GM21447 (cell line): ENCODE measurements at regions not wholly inside any gene's neighbourhood (a gene's known extent, or its start where the extent isn't known, plus 50 kb on each side); places are given as distances from the start of the nearest gene placed in this dataset.

Source experiments
- ATAC-seq: cut with Tn5 transposase; IDR thresholded peaks from one replicate; pipeline ENCODE4 v1.9.1; 2021; ENCODE audit not compliant: unreplicated experiment

GRCh38 chrX:124820738-124821137 lies 474.4 kb downstream of the SH2D1A start:
- no peak for ATAC-seq

- no peak for ATAC-seq
These were observed 481.0 kb downstream of the SH2D1A start for GRCh38 chrX:124827258-124827845.

GRCh38 chrX:124829930-124830329 lies 483.6 kb downstream of the SH2D1A start:
- no peak for ATAC-seq

- ATAC-seq = no peak
These were observed 482.9 kb upstream of the TEX13C start for GRCh38 chrX:124836786-124837185.

GRCh38 chrX:124842205-124842604 lies 477.5 kb upstream of the TEX13C start:
- no peak for ATAC-seq

GRCh38 chrX:124860736-124861135 lies 458.9 kb upstream of the TEX13C start:
- no peak for ATAC-seq

GRCh38 chrX:124862301-124862700 lies 457.4 kb upstream of the TEX13C start:
- ATAC-seq = no peak

- no peak for ATAC-seq
These were observed 456.4 kb upstream of the TEX13C start for GRCh38 chrX:124863303-124863702.

GRCh38 chrX:124887572-124887971 lies 432.1 kb upstream of the TEX13C start:
- ATAC-seq = no peak

GRCh38 chrX:124895947-124896346 lies 423.7 kb upstream of the TEX13C start:
- no peak for ATAC-seq

GRCh38 chrX:124902953-124903352 lies 416.7 kb upstream of the TEX13C start:
- ATAC-seq = no peak

- ATAC-seq = no peak
These were observed 409.1 kb upstream of the TEX13C start for GRCh38 chrX:124910611-124911010.

GRCh38 chrX:124917011-124917410 lies 402.7 kb upstream of the TEX13C start:
- ATAC-seq = no peak

- no peak for ATAC-seq
These were observed 394.0 kb upstream of the TEX13C start for GRCh38 chrX:124925681-124926080.

- ATAC-seq = no peak
These were observed 388.4 kb upstream of the TEX13C start for GRCh38 chrX:124931241-124931640.

GRCh38 chrX:124931958-124932357 lies 387.7 kb upstream of the TEX13C start:
- ATAC-seq = no peak

GRCh38 chrX:124938715-124939114 lies 381.0 kb upstream of the TEX13C start:
- no peak for ATAC-seq

GRCh38 chrX:124940531-124940930 lies 379.1 kb upstream of the TEX13C start:
- no peak for ATAC-seq

- ATAC-seq = no peak
These were observed 365.3 kb upstream of the TEX13C start for GRCh38 chrX:124954402-124954801.

- ATAC-seq = no peak
These were observed 359.2 kb upstream of the TEX13C start for GRCh38 chrX:124960454-124960853.

GRCh38 chrX:124963717-124964116 lies 356.0 kb upstream of the TEX13C start, which contains the start of gene TENM1:
Gene TENM1, minus strand, starts transcription at chrX:124963817.
- no peak for ATAC-seq

- ATAC-seq = no peak
These were observed 344.2 kb upstream of the TEX13C start for GRCh38 chrX:124975456-124975855.

GRCh38 chrX:124981420-124981819 lies 338.3 kb upstream of the TEX13C start:
- ATAC-seq = no peak
